ENCODE measurements at regions not wholly inside any gene's neighbourhood (a gene's known extent, or its start where the extent isn't known, plus 50 kb on each side); places are given as distances from the start of the nearest gene placed in this dataset.

GRCh38 chr2:192465141-192465540 lies 270.4 kb upstream of the TMEFF2 start:
- BruUV-seq (replicated peaks): no TSS peak
- intact Hi-C loops (cut with micrococcal nuclease; ENCODE audit: unreplicated experiment) (no loop called here), in situ Hi-C loops (cut with MboI) (no loop called here)
- H3K79me2 ChIP-seq (ENCODE audit: control insufficient read depth, insufficient read depth, low read length): no peaks in the 10 kb centered on the region
- ChIA-PET CTCF (no interaction called here), POLR2A (no interaction called here), RAD21 (ENCODE audit: unreplicated experiment) (no interaction called here), SMC1A (ENCODE audit: uncharacterized antibody, unreplicated experiment) (interaction anchor here (0.8 kb wide), 1 partner anchor 69 kb away, joined by 3 read pairs; no protein-coding TSS in a partner anchor)
- H2AFZ ChIP-seq (ENCODE audit: control insufficient read depth, low read depth, low read length): no peak overlapping the region
- DNase-seq (ENCODE audit: low read depth, low spot score) (no peak), FAIRE-seq (no peak), ATAC-seq (no peak)
- 0% methylated on average over 1 of the region's 1 CpG for WGBS (ENCODE audit: insufficient coverage, insufficient replicate concordance, low lambda C conversion rate, missing lambda C conversion rate)
- H3K9me3 ChIP-seq (replicated peaks; ENCODE audit: control insufficient read depth, insufficient read depth, low read length): no peaks in the 10 kb centered on the region
- no peaks in the 10 kb centered on the region for H3K27me3 ChIP-seq (replicated peaks in 1 of 2; ENCODE audit: control insufficient read depth in 2 of 2, insufficient read depth in 2 of 2, low read length in 1 of 2)
- H3K27ac ChIP-seq (ENCODE audit: control insufficient read depth, insufficient read depth): no peak overlapping the region
- no peak overlapping the region for H3K4me2 ChIP-seq (ENCODE audit: control insufficient read depth, insufficient read depth)
- H3K4me1 ChIP-seq (ENCODE audit: control insufficient read depth, insufficient read depth, low read length): no peaks in the 10 kb centered on the region
- no peak overlapping the region for H3K9ac ChIP-seq (ENCODE audit: control insufficient read depth, insufficient read depth, low read length)
- TF ChIP-seq STAT3 (IDR thresholded peaks at IDR 0.05; ENCODE audit: low read depth, low read length) (no peak), SMAD5 (IDR thresholded peaks at IDR 0.05; ENCODE audit: low read depth) (no peak), RCOR1 (conservative IDR thresholded peaks at IDR 0.05; ENCODE audit: low read depth, low read length) (no peak), BMI1 (IDR thresholded peaks at IDR 0.05; ENCODE audit: borderline replicate concordance) (no peak), FOS (IDR thresholded peaks at IDR 0.05; ENCODE audit: borderline replicate concordance, extremely low read depth, insufficient read length) (no peak), RUNX3 (IDR thresholded peaks at IDR 0.05; ENCODE audit: low read length) (no peak), MTA3 (IDR thresholded peaks at IDR 0.05; ENCODE audit: borderline replicate concordance, low read length) (no peak), ATF2 (IDR thresholded peaks at IDR 0.05; ENCODE audit: low read length) (no peak), HDGF (IDR thresholded peaks at IDR 0.05) (no peak), CUX1 (IDR thresholded peaks at IDR 0.05; ENCODE audit: insufficient replicate concordance, low read depth, low read length) (no peak), CREM (IDR thresholded peaks at IDR 0.05; ENCODE audit: low read depth) (no peak), NBN (IDR thresholded peaks at IDR 0.05) (no peak), REST (IDR thresholded peaks at IDR 0.05; ENCODE audit: low read depth, low read length) (no peak), SREBF1 (IDR thresholded peaks at IDR 0.05; ENCODE audit: low read length) (no peak), SUPT20H (IDR thresholded peaks at IDR 0.05; ENCODE audit: borderline replicate concordance, control insufficient read depth, low read depth, low read length) (no peak), PKNOX1 (IDR thresholded peaks at IDR 0.05) (no peak)
- no peaks in the 10 kb centered on the region for H3K36me3 ChIP-seq (ENCODE audit: control insufficient read depth in 2 of 2, insufficient read depth in 2 of 2, low read length in 1 of 2)
- no peak overlapping the region for H3K4me3 ChIP-seq
- H4K20me1 ChIP-seq (ENCODE audit: control insufficient read depth, insufficient read depth): no peaks in the 10 kb centered on the region

All from GM12878 (cell line).